ENCODE measurements at regions not wholly inside any gene's neighbourhood (a gene's known extent, or its start where the extent isn't known, plus 50 kb on each side); places are given as distances from the start of the nearest gene placed in this dataset.
"Not testable (repeated sequence)": the region's sequence is repeated elsewhere in the genome, so short reads cannot be mapped to it uniquely, and the experiment has no call there.

DNA sequence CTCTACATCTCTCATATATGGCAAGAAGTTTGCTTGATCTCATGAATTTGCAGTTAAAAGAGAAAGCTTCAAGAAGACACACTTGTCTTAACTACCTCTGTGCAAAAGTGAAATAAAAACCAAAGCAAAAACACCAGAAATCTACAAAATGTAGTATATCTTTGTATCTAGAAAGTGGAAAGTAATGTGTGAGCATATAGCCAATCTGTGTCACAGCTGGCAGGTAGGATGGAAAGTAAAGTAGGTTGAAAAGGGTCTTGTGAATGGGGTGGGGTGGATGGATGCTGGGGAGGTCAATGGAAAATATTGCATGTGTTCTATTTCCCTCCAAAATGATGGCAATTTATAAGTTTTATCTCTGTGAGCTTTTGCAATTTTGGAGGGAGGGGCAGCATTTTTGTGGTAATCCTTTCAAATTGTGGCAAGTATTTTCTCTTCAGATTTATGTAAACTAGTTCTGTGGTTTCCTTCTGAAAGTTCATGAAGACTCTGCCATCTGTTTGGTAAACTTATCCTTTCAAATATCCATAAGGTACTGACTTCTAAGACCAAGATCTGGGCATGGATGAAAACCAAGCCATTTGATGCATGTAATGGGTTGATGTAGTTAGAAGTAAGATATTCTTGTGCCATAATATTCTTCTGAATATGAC is 215.9 kb upstream of the GIMD1 start:
- Histone ChIP-seq H3K27me3 (ENCODE audit: control insufficient read depth in 1 of 2, insufficient read depth in 2 of 2, low read length in 2 of 2) (no peaks in the 10 kb centered on the region), H3K4me3 (ENCODE audit: low read depth in 1 of 2, low read length in 2 of 2) (no peak overlapping the region), H3K9me3 (ENCODE audit: control insufficient read depth in 1 of 2, low read length in 2 of 2) (no peaks in the 10 kb centered on the region), H3K4me1 (ENCODE audit: control insufficient read depth in 1 of 2, insufficient read depth in 2 of 2, low read length in 2 of 2) (no peaks in the 10 kb centered on the region), H3K9ac (ENCODE audit: low read depth in 1 of 2, low read length in 2 of 2) (no peak overlapping the region), H3K27ac (ENCODE audit: low read depth, low read length) (no peak overlapping the region), H3K36me3 (ENCODE audit: control insufficient read depth in 1 of 2, insufficient read depth in 2 of 2, low read length in 2 of 2) (no peaks in the 10 kb centered on the region)

DNA sequence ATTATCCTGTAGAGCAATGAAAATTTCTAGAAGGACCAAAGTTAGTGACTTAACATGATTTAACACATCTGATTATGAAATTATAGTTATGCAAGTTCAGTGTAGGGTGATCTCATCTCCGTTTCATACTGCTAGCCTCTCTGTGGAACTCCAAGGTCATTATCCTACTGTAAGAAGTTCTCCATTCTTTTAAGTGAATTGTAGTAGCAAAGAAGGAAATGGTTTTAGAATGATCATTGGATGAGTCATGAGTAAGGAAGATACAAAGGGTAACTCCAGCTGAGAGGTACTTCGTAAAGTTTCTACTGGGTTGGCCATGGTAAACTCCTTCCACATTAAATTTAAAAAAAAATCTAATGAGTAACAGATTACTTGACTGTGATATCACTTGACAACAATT is 215.0 kb upstream of the GIMD1 start:
- Histone ChIP-seq H3K4me1 (ENCODE audit: control insufficient read depth in 1 of 2, insufficient read depth in 2 of 2, low read length in 2 of 2) (no peaks in the 10 kb centered on the region), H3K36me3 (ENCODE audit: control insufficient read depth in 1 of 2, insufficient read depth in 2 of 2, low read length in 2 of 2) (no peaks in the 10 kb centered on the region), H3K27me3 (ENCODE audit: control insufficient read depth in 1 of 2, insufficient read depth in 2 of 2, low read length in 2 of 2) (no peaks in the 10 kb centered on the region), H3K27ac (ENCODE audit: low read depth, low read length) (no peak overlapping the region), H3K9ac (ENCODE audit: low read depth in 1 of 2, low read length in 2 of 2) (no peak overlapping the region), H3K9me3 (ENCODE audit: control insufficient read depth in 1 of 2, low read length in 2 of 2) (no peaks in the 10 kb centered on the region), H3K4me3 (ENCODE audit: low read depth in 1 of 2, low read length in 2 of 2) (no peak overlapping the region)

- Histone ChIP-seq H3K9ac (ENCODE audit: low read depth in 1 of 2, low read length in 2 of 2) (no peak overlapping the region), H3K4me3 (ENCODE audit: low read depth in 1 of 2, low read length in 2 of 2) (no peak overlapping the region), H3K27me3 (ENCODE audit: control insufficient read depth in 1 of 2, insufficient read depth in 2 of 2, low read length in 2 of 2) (no peaks in the 10 kb centered on the region), H3K27ac (ENCODE audit: low read depth, low read length) (no peak overlapping the region), H3K4me1 (ENCODE audit: control insufficient read depth in 1 of 2, insufficient read depth in 2 of 2, low read length in 2 of 2) (no peaks in the 10 kb centered on the region), H3K36me3 (ENCODE audit: control insufficient read depth in 1 of 2, insufficient read depth in 2 of 2, low read length in 2 of 2) (no peaks in the 10 kb centered on the region), H3K9me3 (ENCODE audit: control insufficient read depth in 1 of 2, low read length in 2 of 2) (no peaks in the 10 kb centered on the region)
Observed at GRCh38 chr4:106583108-106583507, 214.5 kb upstream of the GIMD1 start.

- no peak overlapping the region for H3K4me3 ChIP-seq (ENCODE audit: low read depth in 1 of 2, low read length in 2 of 2)
- no peak overlapping the region for H3K27ac ChIP-seq (ENCODE audit: low read depth, low read length)
- no peak overlapping the region for H3K9ac ChIP-seq (ENCODE audit: low read depth in 1 of 2, low read length in 2 of 2)
- H3K9me3 ChIP-seq (ENCODE audit: control insufficient read depth in 1 of 2, low read length in 2 of 2), result no peaks in the 10 kb centered on the region
- H3K36me3 ChIP-seq (ENCODE audit: control insufficient read depth in 1 of 2, insufficient read depth in 2 of 2, low read length in 2 of 2), result no peaks in the 10 kb centered on the region
- no peaks in the 10 kb centered on the region for H3K27me3 ChIP-seq (ENCODE audit: control insufficient read depth in 1 of 2, insufficient read depth in 2 of 2, low read length in 2 of 2)
- no peaks in the 10 kb centered on the region for H3K4me1 ChIP-seq (ENCODE audit: control insufficient read depth in 1 of 2, insufficient read depth in 2 of 2, low read length in 2 of 2)
Observed at GRCh38 chr4:106582103-106582502, 213.5 kb upstream of the GIMD1 start.

GRCh38 chr4:106579236-106579635 is 210.7 kb upstream of the GIMD1 start:
- no peaks in the 10 kb centered on the region for H3K27me3 ChIP-seq (ENCODE audit: control insufficient read depth in 1 of 2, insufficient read depth in 2 of 2, low read length in 2 of 2)
- no peak overlapping the region for H3K4me3 ChIP-seq (ENCODE audit: low read depth in 1 of 2, low read length in 2 of 2)
- no peak overlapping the region for H3K9ac ChIP-seq (ENCODE audit: low read depth in 1 of 2, low read length in 2 of 2)
- no peaks in the 10 kb centered on the region for H3K9me3 ChIP-seq (ENCODE audit: control insufficient read depth in 1 of 2, low read length in 2 of 2)
- no peak overlapping the region for H3K27ac ChIP-seq (ENCODE audit: low read depth, low read length)
- no peaks in the 10 kb centered on the region for H3K36me3 ChIP-seq (ENCODE audit: control insufficient read depth in 1 of 2, insufficient read depth in 2 of 2, low read length in 2 of 2)
- H3K4me1 ChIP-seq (ENCODE audit: control insufficient read depth in 1 of 2, insufficient read depth in 2 of 2, low read length in 2 of 2), result no peaks in the 10 kb centered on the region

DNA sequence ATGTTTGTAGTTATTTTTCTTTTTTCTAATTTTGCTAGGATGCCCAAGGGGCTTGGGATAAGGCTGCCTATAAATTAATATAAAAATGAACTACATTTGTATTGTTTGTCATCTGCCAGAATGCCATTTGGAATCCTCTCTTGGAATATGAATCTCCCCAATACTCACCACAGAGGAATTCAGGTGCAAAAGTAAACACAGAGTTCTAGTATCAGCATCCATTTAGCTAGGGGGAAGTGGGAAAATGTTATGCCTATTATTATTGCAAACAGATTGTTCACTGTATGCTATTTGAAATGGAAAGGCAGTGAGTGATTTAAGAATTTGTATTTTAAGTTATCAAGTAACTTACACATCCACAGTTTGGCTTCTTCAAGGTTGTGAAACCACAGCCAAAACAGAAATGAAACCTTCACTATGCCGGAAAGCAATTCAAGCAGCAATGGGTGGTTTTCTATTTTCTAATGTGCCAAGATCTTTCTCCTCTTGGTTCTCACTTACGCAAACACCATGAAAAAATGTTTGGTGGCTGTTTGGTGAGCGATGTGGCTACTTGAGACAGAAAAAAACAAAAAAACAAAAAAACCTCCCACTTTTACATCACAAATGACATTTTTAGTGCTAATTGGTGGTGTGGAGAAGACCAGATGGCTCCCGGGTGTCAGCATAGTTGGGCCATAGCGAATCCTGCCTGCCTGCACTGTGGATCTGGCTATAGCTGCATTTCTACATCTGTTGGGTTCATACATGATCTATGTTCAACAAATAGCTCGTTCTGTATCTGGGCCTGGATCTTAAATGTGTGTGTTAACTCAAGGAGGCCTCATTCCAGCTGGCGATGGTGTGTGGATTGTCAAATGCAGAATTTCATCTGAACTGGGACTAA is 200.8 kb upstream of the GIMD1 start:
- Histone ChIP-seq H3K27me3 (ENCODE audit: control insufficient read depth in 1 of 2, insufficient read depth in 2 of 2, low read length in 2 of 2) (no peaks in the 10 kb centered on the region), H3K27ac (ENCODE audit: low read depth, low read length) (no peak overlapping the region), H3K4me1 (ENCODE audit: control insufficient read depth in 1 of 2, insufficient read depth in 2 of 2, low read length in 2 of 2) (no peaks in the 10 kb centered on the region), H3K9ac (ENCODE audit: low read depth in 1 of 2, low read length in 2 of 2) (no peak overlapping the region), H3K4me3 (ENCODE audit: low read depth in 1 of 2, low read length in 2 of 2) (no peak overlapping the region), H3K9me3 (ENCODE audit: control insufficient read depth in 1 of 2, low read length in 2 of 2) (no peaks in the 10 kb centered on the region), H3K36me3 (ENCODE audit: control insufficient read depth in 1 of 2, insufficient read depth in 2 of 2, low read length in 2 of 2) (no peaks in the 10 kb centered on the region)

DNA sequence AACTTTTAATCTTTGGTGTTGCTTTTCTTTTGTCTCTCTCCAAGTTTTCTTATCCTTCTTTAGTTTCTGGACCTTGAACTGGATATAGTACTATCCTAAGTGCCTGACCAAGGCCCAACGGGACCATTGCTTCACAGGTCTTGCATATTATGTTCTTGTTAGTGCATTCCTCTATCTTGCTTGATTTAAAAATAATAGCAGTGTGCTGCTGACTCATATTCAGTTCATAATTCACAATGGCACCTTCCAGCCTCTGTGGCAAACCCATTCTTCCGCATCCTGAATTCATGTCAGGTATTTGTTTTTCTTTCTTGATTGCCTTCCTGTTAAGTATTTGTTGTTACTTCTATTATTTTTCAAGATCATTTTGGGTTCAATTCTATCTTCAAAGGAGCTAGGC is 197.1 kb upstream of the GIMD1 start:
- no peak overlapping the region for H3K4me3 ChIP-seq (ENCODE audit: low read depth in 1 of 2, low read length in 2 of 2)
- no peaks in the 10 kb centered on the region for H3K36me3 ChIP-seq (ENCODE audit: control insufficient read depth in 1 of 2, insufficient read depth in 2 of 2, low read length in 2 of 2)
- H3K27ac ChIP-seq (ENCODE audit: low read depth, low read length), result no peak overlapping the region

DNA sequence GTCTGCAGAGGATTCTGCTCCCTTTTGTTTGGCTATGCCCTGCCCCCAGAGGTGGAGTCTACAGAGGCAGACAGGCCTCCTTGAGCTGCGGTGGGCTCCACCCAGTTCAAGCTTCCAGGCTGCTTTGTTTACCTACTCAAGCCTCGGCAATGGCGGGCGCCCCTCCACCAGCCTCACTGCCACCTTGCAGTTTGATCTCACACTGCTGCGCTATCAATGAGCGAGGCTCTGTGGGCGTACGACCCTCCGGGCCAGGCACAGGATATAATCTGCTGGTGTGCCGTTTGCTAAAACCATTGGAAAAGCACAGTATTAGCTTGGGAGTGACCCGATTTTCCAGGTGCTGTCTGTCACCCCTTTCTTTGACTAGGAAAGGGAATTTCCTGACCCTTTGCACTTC is 195.1 kb upstream of the GIMD1 start:
- H3K9me3 ChIP-seq (ENCODE audit: control insufficient read depth in 1 of 2, low read length in 2 of 2); H3K4me3 ChIP-seq (ENCODE audit: low read depth in 1 of 2, low read length in 2 of 2); H3K27ac ChIP-seq (ENCODE audit: low read depth, low read length); H3K9ac ChIP-seq (ENCODE audit: low read depth in 1 of 2, low read length in 2 of 2); H3K27me3 ChIP-seq (ENCODE audit: control insufficient read depth in 1 of 2, insufficient read depth in 2 of 2, low read length in 2 of 2); H3K36me3 ChIP-seq (ENCODE audit: control insufficient read depth in 1 of 2, insufficient read depth in 2 of 2, low read length in 2 of 2); H3K4me1 ChIP-seq (ENCODE audit: control insufficient read depth in 1 of 2, insufficient read depth in 2 of 2, low read length in 2 of 2): not testable (repeated sequence)

More for the DNA sequence above, 197.1 kb upstream of the GIMD1 start:
- no peaks in the 10 kb centered on the region for H3K27me3 ChIP-seq (ENCODE audit: control insufficient read depth in 1 of 2, insufficient read depth in 2 of 2, low read length in 2 of 2)
- H3K4me1 ChIP-seq (ENCODE audit: control insufficient read depth in 1 of 2, insufficient read depth in 2 of 2, low read length in 2 of 2), result no peaks in the 10 kb centered on the region
- H3K9ac ChIP-seq (ENCODE audit: low read depth in 1 of 2, low read length in 2 of 2), result no peak overlapping the region
- no peaks in the 10 kb centered on the region for H3K9me3 ChIP-seq (ENCODE audit: control insufficient read depth in 1 of 2, low read length in 2 of 2)

GRCh38 chr4:106551724-106552123 is 183.1 kb upstream of the GIMD1 start:
- H3K4me3 ChIP-seq (ENCODE audit: low read depth in 1 of 2, low read length in 2 of 2), result no peak overlapping the region
- no peak overlapping the region for H3K9ac ChIP-seq (ENCODE audit: low read depth in 1 of 2, low read length in 2 of 2)
- no peaks in the 10 kb centered on the region for H3K36me3 ChIP-seq (ENCODE audit: control insufficient read depth in 1 of 2, insufficient read depth in 2 of 2, low read length in 2 of 2)
- no peaks in the 10 kb centered on the region for H3K9me3 ChIP-seq (ENCODE audit: control insufficient read depth in 1 of 2, low read length in 2 of 2)
- H3K27me3 ChIP-seq (ENCODE audit: control insufficient read depth in 1 of 2, insufficient read depth in 2 of 2, low read length in 2 of 2), result no peaks in the 10 kb centered on the region
- H3K4me1 ChIP-seq (ENCODE audit: control insufficient read depth in 1 of 2, insufficient read depth in 2 of 2, low read length in 2 of 2), result no peaks in the 10 kb centered on the region
- no peak overlapping the region for H3K27ac ChIP-seq (ENCODE audit: low read depth, low read length)

DNA sequence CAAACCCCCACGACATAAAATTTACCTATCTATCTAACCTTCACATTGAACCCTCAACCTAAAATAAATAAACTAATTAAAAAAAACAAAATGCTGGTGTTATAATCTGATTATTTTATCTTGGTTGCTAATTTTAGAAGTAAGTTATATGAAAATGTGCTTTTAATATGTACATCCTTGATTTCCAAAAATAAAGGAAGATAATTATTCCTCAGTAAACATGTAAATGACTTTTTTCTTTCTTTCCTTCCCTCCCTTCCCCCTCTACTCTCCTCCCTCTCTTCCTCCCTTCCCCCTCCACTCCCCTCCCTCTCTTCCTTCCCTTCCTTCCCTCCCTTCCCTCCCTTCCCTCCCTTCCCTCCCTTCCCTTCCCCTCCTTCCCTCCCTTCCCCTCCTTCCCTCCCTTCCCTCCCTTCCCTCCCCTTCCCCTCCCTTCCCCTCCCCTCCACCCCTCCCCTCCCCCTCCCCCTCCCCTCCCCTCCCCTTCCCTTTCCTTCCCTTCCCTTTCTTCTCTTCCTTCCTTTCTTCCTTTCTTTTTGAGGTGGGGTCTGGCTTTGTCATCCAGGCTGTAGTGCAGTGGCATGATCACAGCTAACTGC is 180.0 kb upstream of the GIMD1 start:
- Histone ChIP-seq H3K9ac (ENCODE audit: low read depth in 1 of 2, low read length in 2 of 2) (no peak overlapping the region), H3K4me3 (ENCODE audit: low read depth in 1 of 2, low read length in 2 of 2) (no peak overlapping the region), H3K4me1 (ENCODE audit: control insufficient read depth in 1 of 2, insufficient read depth in 2 of 2, low read length in 2 of 2) (no peaks in the 10 kb centered on the region), H3K36me3 (ENCODE audit: control insufficient read depth in 1 of 2, insufficient read depth in 2 of 2, low read length in 2 of 2) (no peaks in the 10 kb centered on the region), H3K27ac (ENCODE audit: low read depth, low read length) (no peak overlapping the region), H3K9me3 (ENCODE audit: control insufficient read depth in 1 of 2, low read length in 2 of 2) (no peaks in the 10 kb centered on the region), H3K27me3 (ENCODE audit: control insufficient read depth in 1 of 2, insufficient read depth in 2 of 2, low read length in 2 of 2) (no peaks in the 10 kb centered on the region)

All from duodenal mucosa (tissue), 2 donors.